Fibroblast of mammary gland (primary cell): ENCODE measurements at regions not wholly inside any gene's neighbourhood (a gene's known extent, or its start where the extent isn't known, plus 50 kb on each side); places are given as distances from the start of the nearest gene placed in this dataset.

Experiments used
- DNase-seq: peaks from one replicate; pipeline ENCODE4 v3.0.0-alpha.2; 2010; ENCODE audit warnings: low read depth
- H3K4me3 ChIP-seq: 2 replicates; pipeline ENCODE4 v1.5.1; 2011; ENCODE audit warnings: low read depth, mild to moderate bottlenecking, low read length, moderate library complexity; ENCODE audit not compliant: control insufficient read depth
- CTCF ChIP-seq: conservative IDR thresholded peaks from 2 replicates; pipeline ENCODE4 v1.5.1; 2011; ENCODE audit warnings: low read depth, low read length, inconsistent platforms; ENCODE audit not compliant: control insufficient read depth, insufficient read depth

- no peak overlapping the region for H3K4me3 ChIP-seq
- no peak for DNase-seq
- TF ChIP-seq CTCF, result no peak
Observed at GRCh38 chr3:46116996-46117395, 89.7 kb upstream of the XCR1 start.

GRCh38 chr3:46114323-46114988 lies 87.2 kb upstream of the XCR1 start:
- no peak overlapping the region for H3K4me3 ChIP-seq
- TF ChIP-seq CTCF, result no peak
- DNase-seq, result peak; percentile 87

- H3K4me3 ChIP-seq, result no peak overlapping the region
- no peak for DNase-seq
- TF ChIP-seq CTCF, result no peak
Observed at GRCh38 chr3:46113608-46114007, 86.3 kb upstream of the XCR1 start.

- H3K4me3 ChIP-seq, result no peak overlapping the region
- TF ChIP-seq CTCF, result no peak
- DNase-seq, result peak; percentile 60
Observed at GRCh38 chr3:46112984-46113383, 85.7 kb upstream of the XCR1 start.

- no peak for TF ChIP-seq CTCF
- H3K4me3 ChIP-seq, result no peak overlapping the region
- DNase-seq, result peak; percentile 62
Observed at GRCh38 chr3:46112296-46112695, 85.0 kb upstream of the XCR1 start.

- H3K4me3 ChIP-seq, result no peak overlapping the region
- no peak for TF ChIP-seq CTCF
- DNase-seq, result peak; percentile 93
Observed at GRCh38 chr3:46110701-46111493, 83.6 kb upstream of the XCR1 start.
